ENCODE measurements at regions not wholly inside any gene's neighbourhood (a gene's known extent, or its start where the extent isn't known, plus 50 kb on each side); places are given as distances from the start of the nearest gene placed in this dataset.

DNA sequence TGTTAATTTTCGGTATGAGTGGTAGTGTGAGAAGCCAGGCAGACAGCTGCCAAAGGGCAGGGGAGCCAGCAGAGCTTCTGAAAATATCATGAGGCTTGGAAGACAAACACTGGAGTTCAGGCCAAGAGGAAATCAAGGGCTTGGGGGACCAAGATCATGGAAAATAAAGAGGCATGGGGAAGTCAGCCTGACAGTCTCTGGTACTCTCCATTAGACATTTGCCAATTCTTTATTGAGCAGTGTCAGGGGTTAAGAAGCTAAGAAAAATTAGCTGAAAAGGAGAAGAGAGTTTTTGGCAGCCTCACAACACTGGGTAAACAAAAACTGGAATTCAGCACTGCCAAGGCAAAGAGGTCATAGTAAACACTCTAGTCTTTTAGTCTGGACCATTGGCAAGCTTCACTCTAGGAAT is 612.7 kb downstream of the EPHA4 start:
- Histone ChIP-seq H3K27ac (ENCODE audit: low read length) (no peak overlapping the region), H3K9ac (ENCODE audit: low read length) (no peak overlapping the region), H3K4me2 (ENCODE audit: low read length) (no peak overlapping the region), H3K79me2 (replicated peaks; ENCODE audit: insufficient read depth, low read length) (no peaks in the 10 kb centered on the region), H3K4me3 (ENCODE audit: low read length) (no peak overlapping the region), H3K27me3 (ENCODE audit: insufficient read depth, low read depth, low read length) (no peaks in the 10 kb centered on the region), H3K9me2 (ENCODE audit: insufficient read depth, low read length) (no peaks in the 10 kb centered on the region), H3K9me3 (ENCODE audit: low read length) (no peaks in the 10 kb centered on the region), H3K36me3 (ENCODE audit: insufficient read depth, low read length) (no peaks in the 10 kb centered on the region), H2AFZ (ENCODE audit: low read depth, low read length) (no peak overlapping the region), H3F3A (ENCODE audit: insufficient read depth, low read length, poor library complexity, severe bottlenecking) (no peaks in the 10 kb centered on the region), H4K20me1 (ENCODE audit: insufficient read depth) (no peaks in the 10 kb centered on the region)
- TF ChIP-seq EP300 (conservative IDR thresholded peaks at IDR 0.05; ENCODE audit: poor library complexity, severe bottlenecking) (no peak), TAF1 (IDR thresholded peaks at IDR 0.05; ENCODE audit: low read depth) (no peak), SMC3 (conservative IDR thresholded peaks at IDR 0.05; ENCODE audit: poor library complexity) (no peak), EZH2 (IDR thresholded peaks at IDR 0.05; ENCODE audit: borderline replicate concordance, insufficient read depth, low read length, poor library complexity, severe bottlenecking) (no peak), POLR2AphosphoS5 (IDR thresholded peaks at IDR 0.05) (no peak), MXI1 (conservative IDR thresholded peaks at IDR 0.05; ENCODE audit: poor library complexity, severe bottlenecking) (no peak), RAD21 (conservative IDR thresholded peaks at IDR 0.05) (no peak)
- TF ChIP-seq, protein P1, sequence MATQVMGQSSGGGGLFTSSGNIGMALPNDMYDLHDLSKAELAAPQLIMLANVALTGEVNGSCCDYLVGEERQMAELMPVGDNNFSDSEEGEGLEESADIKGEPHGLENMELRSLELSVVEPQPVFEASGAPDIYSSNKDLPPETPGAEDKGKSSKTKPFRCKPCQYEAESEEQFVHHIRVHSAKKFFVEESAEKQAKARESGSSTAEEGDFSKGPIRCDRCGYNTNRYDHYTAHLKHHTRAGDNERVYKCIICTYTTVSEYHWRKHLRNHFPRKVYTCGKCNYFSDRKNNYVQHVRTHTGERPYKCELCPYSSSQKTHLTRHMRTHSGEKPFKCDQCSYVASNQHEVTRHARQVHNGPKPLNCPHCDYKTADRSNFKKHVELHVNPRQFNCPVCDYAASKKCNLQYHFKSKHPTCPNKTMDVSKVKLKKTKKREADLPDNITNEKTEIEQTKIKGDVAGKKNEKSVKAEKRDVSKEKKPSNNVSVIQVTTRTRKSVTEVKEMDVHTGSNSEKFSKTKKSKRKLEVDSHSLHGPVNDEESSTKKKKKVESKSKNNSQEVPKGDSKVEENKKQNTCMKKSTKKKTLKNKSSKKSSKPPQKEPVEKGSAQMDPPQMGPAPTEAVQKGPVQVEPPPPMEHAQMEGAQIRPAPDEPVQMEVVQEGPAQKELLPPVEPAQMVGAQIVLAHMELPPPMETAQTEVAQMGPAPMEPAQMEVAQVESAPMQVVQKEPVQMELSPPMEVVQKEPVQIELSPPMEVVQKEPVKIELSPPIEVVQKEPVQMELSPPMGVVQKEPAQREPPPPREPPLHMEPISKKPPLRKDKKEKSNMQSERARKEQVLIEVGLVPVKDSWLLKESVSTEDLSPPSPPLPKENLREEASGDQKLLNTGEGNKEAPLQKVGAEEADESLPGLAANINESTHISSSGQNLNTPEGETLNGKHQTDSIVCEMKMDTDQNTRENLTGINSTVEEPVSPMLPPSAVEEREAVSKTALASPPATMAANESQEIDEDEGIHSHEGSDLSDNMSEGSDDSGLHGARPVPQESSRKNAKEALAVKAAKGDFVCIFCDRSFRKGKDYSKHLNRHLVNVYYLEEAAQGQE (IDR thresholded peaks at IDR 0.05; ENCODE audit: borderline replicate concordance) = no peak
- TF ChIP-seq, protein P2, sequence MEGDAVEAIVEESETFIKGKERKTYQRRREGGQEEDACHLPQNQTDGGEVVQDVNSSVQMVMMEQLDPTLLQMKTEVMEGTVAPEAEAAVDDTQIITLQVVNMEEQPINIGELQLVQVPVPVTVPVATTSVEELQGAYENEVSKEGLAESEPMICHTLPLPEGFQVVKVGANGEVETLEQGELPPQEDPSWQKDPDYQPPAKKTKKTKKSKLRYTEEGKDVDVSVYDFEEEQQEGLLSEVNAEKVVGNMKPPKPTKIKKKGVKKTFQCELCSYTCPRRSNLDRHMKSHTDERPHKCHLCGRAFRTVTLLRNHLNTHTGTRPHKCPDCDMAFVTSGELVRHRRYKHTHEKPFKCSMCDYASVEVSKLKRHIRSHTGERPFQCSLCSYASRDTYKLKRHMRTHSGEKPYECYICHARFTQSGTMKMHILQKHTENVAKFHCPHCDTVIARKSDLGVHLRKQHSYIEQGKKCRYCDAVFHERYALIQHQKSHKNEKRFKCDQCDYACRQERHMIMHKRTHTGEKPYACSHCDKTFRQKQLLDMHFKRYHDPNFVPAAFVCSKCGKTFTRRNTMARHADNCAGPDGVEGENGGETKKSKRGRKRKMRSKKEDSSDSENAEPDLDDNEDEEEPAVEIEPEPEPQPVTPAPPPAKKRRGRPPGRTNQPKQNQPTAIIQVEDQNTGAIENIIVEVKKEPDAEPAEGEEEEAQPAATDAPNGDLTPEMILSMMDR (IDR thresholded peaks at IDR 0.05; ENCODE audit: poor library complexity, severe bottlenecking) = no peak

DNA sequence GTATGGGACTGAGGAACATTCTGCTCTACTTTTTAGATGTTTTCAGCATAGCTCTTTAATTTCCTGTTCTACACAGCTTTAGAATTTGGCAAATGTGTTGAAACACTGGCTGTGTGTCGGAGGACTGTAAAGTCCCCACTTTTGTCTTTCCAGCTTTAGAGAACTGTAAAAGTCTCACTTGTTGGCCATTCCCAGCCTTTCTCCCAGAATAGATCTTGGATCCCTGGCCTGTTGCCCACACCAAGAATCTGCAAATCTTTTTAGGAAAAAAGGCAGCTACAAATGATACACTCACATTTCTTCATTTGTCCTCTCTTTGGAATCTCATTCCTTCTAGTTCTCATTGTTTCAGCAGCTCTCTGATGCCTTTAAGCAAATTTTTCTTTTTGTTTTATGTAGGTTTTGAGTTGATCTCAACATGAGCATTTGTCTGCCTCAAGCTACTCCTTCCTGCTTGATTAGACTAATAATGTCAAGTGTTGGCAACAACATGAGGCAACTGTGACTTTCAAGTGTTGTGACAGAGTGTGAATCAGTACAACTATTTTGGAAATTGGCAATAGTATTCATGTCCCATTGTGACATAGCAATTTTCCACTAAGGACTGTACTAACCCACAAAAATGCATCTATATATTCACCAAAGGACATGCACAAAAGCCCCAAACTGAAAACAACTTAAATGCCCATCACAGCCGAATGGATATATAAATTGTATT is 610.8 kb downstream of the EPHA4 start:
- TF ChIP-seq, protein P2 (IDR thresholded peaks at IDR 0.05; ENCODE audit: poor library complexity, severe bottlenecking) = no peak
- TF ChIP-seq EP300 (conservative IDR thresholded peaks at IDR 0.05; ENCODE audit: poor library complexity, severe bottlenecking) (no peak), RAD21 (conservative IDR thresholded peaks at IDR 0.05) (no peak), EZH2 (IDR thresholded peaks at IDR 0.05; ENCODE audit: borderline replicate concordance, insufficient read depth, low read length, poor library complexity, severe bottlenecking) (no peak), MXI1 (conservative IDR thresholded peaks at IDR 0.05; ENCODE audit: poor library complexity, severe bottlenecking) (no peak), SMC3 (conservative IDR thresholded peaks at IDR 0.05; ENCODE audit: poor library complexity) (no peak), POLR2AphosphoS5 (IDR thresholded peaks at IDR 0.05) (no peak), TAF1 (IDR thresholded peaks at IDR 0.05; ENCODE audit: low read depth) (no peak)
- TF ChIP-seq, protein P1 (IDR thresholded peaks at IDR 0.05; ENCODE audit: borderline replicate concordance) = no peak
- H3K9ac ChIP-seq (ENCODE audit: low read length) = no peak overlapping the region
- H4K20me1 ChIP-seq (ENCODE audit: insufficient read depth) = no peaks in the 10 kb centered on the region
- no peak overlapping the region for H3K4me3 ChIP-seq (ENCODE audit: low read length)
- no peak overlapping the region for H3K4me2 ChIP-seq (ENCODE audit: low read length)
- no peaks in the 10 kb centered on the region for H3K36me3 ChIP-seq (ENCODE audit: insufficient read depth, low read length)
- no peaks in the 10 kb centered on the region for H3K79me2 ChIP-seq (replicated peaks; ENCODE audit: insufficient read depth, low read length)
- no peak overlapping the region for H3K27ac ChIP-seq (ENCODE audit: low read length)
- no peaks in the 10 kb centered on the region for H3K9me2 ChIP-seq (ENCODE audit: insufficient read depth, low read length)
- no peaks in the 10 kb centered on the region for H3K27me3 ChIP-seq (ENCODE audit: insufficient read depth, low read depth, low read length)
- H3K9me3 ChIP-seq (ENCODE audit: low read length) = no peaks in the 10 kb centered on the region
- H3F3A ChIP-seq (ENCODE audit: insufficient read depth, low read length, poor library complexity, severe bottlenecking) = no peaks in the 10 kb centered on the region
- no peak overlapping the region for H2AFZ ChIP-seq (ENCODE audit: low read depth, low read length)
